ENCODE measurements at regions not wholly inside any gene's neighbourhood (a gene's known extent, or its start where the extent isn't known, plus 50 kb on each side); places are given as distances from the start of the nearest gene placed in this dataset.

DNA sequence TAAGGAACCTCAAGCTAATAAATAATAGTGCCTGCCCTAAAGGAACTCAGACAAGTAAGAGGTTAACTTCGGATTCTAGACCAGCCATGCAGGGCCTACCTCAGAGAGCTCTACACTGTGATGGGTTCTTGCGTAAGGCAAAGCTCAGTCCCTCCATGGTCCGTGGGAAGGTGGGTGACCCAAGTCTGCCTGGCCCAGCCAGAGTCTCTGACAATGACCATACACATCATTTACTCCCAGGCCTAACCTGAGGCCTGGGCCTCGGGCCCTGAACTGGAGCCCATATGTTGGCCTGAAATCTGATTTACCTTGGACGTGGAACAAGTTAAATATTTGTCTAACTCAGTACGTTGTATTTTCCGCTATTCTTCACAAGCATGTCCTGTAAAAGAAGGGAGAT is 55.1 kb downstream of the TMEM174 start:
- DNase-seq (ENCODE audit: low spot score) = no peak

All from RKO (cell line).